GM10248 (cell line): ENCODE measurements at regions not wholly inside any gene's neighbourhood (a gene's known extent, or its start where the extent isn't known, plus 50 kb on each side); places are given as distances from the start of the nearest gene placed in this dataset.

Experiments used
- CTCF ChIA-PET: fragments of 300-600 bp; sonication (Branson Sonifier 250); formaldehyde crosslinking; extraction: SDS; loops from one replicate; lab custom pipeline; 2021; ENCODE audit warnings: antibody characterized with exemption; lab: Yijun Ruan, JAX
- POLR2A ChIA-PET: fragments of 350-650 bp; sonication (Branson Sonifier 250); formaldehyde crosslinking; extraction: SDS; loops from one replicate; lab custom pipeline; 2020; ENCODE audit warnings: antibody characterized with exemption; lab: Yijun Ruan, JAX
- DNase-seq: peaks from one replicate; pipeline ENCODE4 v3.0.0; 2012; ENCODE audit errors: extremely low spot score
- CTCF ChIP-seq: IDR thresholded peaks from 2 replicates; pipeline ENCODE4 v1.5.1; 2012; ENCODE audit warnings: mild to moderate bottlenecking, low read depth; ENCODE audit errors: extremely low read depth, missing control alignments, control extremely low read depth

GRCh38 chr7:112395411-112395810, 54.8 kb upstream of the IFRD1 start:
- TF ChIP-seq CTCF = no peak
- no peak for DNase-seq
- ChIA-PET CTCF (no interaction called here), POLR2A (no interaction called here)

GRCh38 chr7:112395893-112396292, 54.4 kb upstream of the IFRD1 start:
- DNase-seq = no peak
- CTCF ChIA-PET = interaction anchor here (1.2 kb wide), 1 partner anchor 32 kb away, joined by 3 read pairs; no protein-coding TSS in a partner anchor
- no peak for TF ChIP-seq CTCF
- POLR2A ChIA-PET = no interaction called here

- POLR2A ChIA-PET = no interaction called here
- DNase-seq = no peak
- CTCF ChIA-PET = interaction anchor here (1.4 kb wide), 1 partner anchor 10 kb away, joined by 4 read pairs; no protein-coding TSS in a partner anchor
- no peak for TF ChIP-seq CTCF
Measured at GRCh38 chr7:112398534-112398933, 51.7 kb upstream of the IFRD1 start.

GRCh38 chr7:112399501-112399900, 50.8 kb upstream of the IFRD1 start:
- no peak for TF ChIP-seq CTCF
- DNase-seq = no peak
- CTCF ChIA-PET = interaction anchor here (1.4 kb wide), 1 partner anchor 9 kb away, joined by 4 read pairs; no protein-coding TSS in a partner anchor
- POLR2A ChIA-PET = no interaction called here

- DNase-seq = no peak
- ChIA-PET CTCF (interaction anchor here (1.4 kb wide), 1 partner anchor 9 kb away, joined by 4 read pairs; no protein-coding TSS in a partner anchor), POLR2A (no interaction called here)
- TF ChIP-seq CTCF = no peak
Measured at GRCh38 chr7:112400141-112400540, 50.1 kb upstream of the IFRD1 start.
